Endothelial cell (in vitro differentiated cells): ENCODE measurements at regions not wholly inside any gene's neighbourhood (a gene's known extent, or its start where the extent isn't known, plus 50 kb on each side); places are given as distances from the start of the nearest gene placed in this dataset.
"Not testable (repeated sequence)": the region's sequence is repeated elsewhere in the genome, so short reads cannot be mapped to it uniquely, and the experiment has no call there.

Experiments
- DNase-seq: peaks from one replicate; pipeline ENCODE4 v3.0.0; 2021; ENCODE audit warnings: low spot score
- H3K27ac Mint-ChIP-seq: one replicate; pipeline ENCODE4 v1.8.0; 2021; ENCODE audit warnings: mixed read lengths, inconsistent platforms; ENCODE audit not compliant: unreplicated experiment
- H3K27me3 Mint-ChIP-seq: one replicate; pipeline ENCODE4 v1.8.0; 2021; ENCODE audit warnings: mild to moderate bottlenecking, moderate library complexity, mixed read lengths, inconsistent platforms; ENCODE audit not compliant: unreplicated experiment
- H3K36me3 Mint-ChIP-seq: one replicate; pipeline ENCODE4 v1.8.0; 2021; ENCODE audit warnings: mild to moderate bottlenecking, low read depth, mixed read lengths, inconsistent platforms; ENCODE audit not compliant: unreplicated experiment
- H3K4me1 Mint-ChIP-seq: one replicate; pipeline ENCODE4 v1.8.0; 2021; ENCODE audit warnings: mild to moderate bottlenecking, mixed read lengths, inconsistent platforms; ENCODE audit not compliant: unreplicated experiment
- H3K4me3 Mint-ChIP-seq: one replicate; pipeline ENCODE4 v1.8.0; 2021; ENCODE audit warnings: mild to moderate bottlenecking, mixed read lengths, inconsistent platforms; ENCODE audit not compliant: unreplicated experiment
- H3K9me3 Mint-ChIP-seq: one replicate; pipeline ENCODE4 v1.8.0; 2021; ENCODE audit warnings: mixed read lengths, inconsistent platforms; ENCODE audit not compliant: unreplicated experiment
- CTCF ChIP-seq: fragments of 200-600 bp; sonication (generic); IDR thresholded peaks from one replicate; pipeline ENCODE4 v1.5.0; 2021; ENCODE audit warnings: antibody characterized with exemption; ENCODE audit not compliant: unreplicated experiment

- H3K9me3 Mint-ChIP-seq, result no peaks in the 10 kb centered on the region
- H3K4me3 Mint-ChIP-seq, result no peak overlapping the region
- TF ChIP-seq CTCF, result no peak
Measured at GRCh38 chr6:113027780-113028179, 680.6 kb downstream of the RFPL4B start.

GRCh38 chr6:113029161-113029560 lies 682.0 kb downstream of the RFPL4B start:
- H3K27ac Mint-ChIP-seq, H3K4me3 Mint-ChIP-seq, H3K27me3 Mint-ChIP-seq, H3K36me3 Mint-ChIP-seq, DNase-seq, H3K4me1 Mint-ChIP-seq, H3K9me3 Mint-ChIP-seq: not testable (repeated sequence)

More at GRCh38 chr6:113027780-113028179, 680.6 kb downstream of the RFPL4B start:
- no peak overlapping the region for H3K27ac Mint-ChIP-seq
- peaks cover 2% of the 10 kb centered on the region for H3K27me3 Mint-ChIP-seq
- H3K36me3 Mint-ChIP-seq, result no peaks in the 10 kb centered on the region
- DNase-seq, result no peak
- no peaks in the 10 kb centered on the region for H3K4me1 Mint-ChIP-seq

- no peak for DNase-seq
- peaks cover 1% of the 10 kb centered on the region for H3K27me3 Mint-ChIP-seq
- no peaks in the 10 kb centered on the region for H3K9me3 Mint-ChIP-seq
- no peak overlapping the region for H3K27ac Mint-ChIP-seq
- H3K4me3 Mint-ChIP-seq, result no peak overlapping the region
- no peak for TF ChIP-seq CTCF
- H3K4me1 Mint-ChIP-seq, result peaks cover 9% of the 10 kb centered on the region
- no peaks in the 10 kb centered on the region for H3K36me3 Mint-ChIP-seq
Measured at GRCh38 chr6:113031591-113032238, 684.6 kb downstream of the RFPL4B start.

GRCh38 chr6:113039005-113039404 lies 691.9 kb downstream of the RFPL4B start:
- no peak for TF ChIP-seq CTCF

GRCh38 chr6:113047148-113047547 lies 700.0 kb downstream of the RFPL4B start:
- peaks cover 27% of the 10 kb centered on the region for H3K4me1 Mint-ChIP-seq
- H3K36me3 Mint-ChIP-seq, result no peaks in the 10 kb centered on the region
- DNase-seq, result no peak
- TF ChIP-seq CTCF, result no peak
- no peak overlapping the region for H3K27ac Mint-ChIP-seq
- peaks cover 4% of the 10 kb centered on the region for H3K27me3 Mint-ChIP-seq
- H3K4me3 Mint-ChIP-seq, result no peak overlapping the region
- no peaks in the 10 kb centered on the region for H3K9me3 Mint-ChIP-seq

More at GRCh38 chr6:113039005-113039404, 691.9 kb downstream of the RFPL4B start:
- H3K36me3 Mint-ChIP-seq, result no peaks in the 10 kb centered on the region
- H3K4me3 Mint-ChIP-seq, result no peak overlapping the region
- peaks cover 25% of the 10 kb centered on the region for H3K4me1 Mint-ChIP-seq
- DNase-seq, result no peak
- peaks cover 2% of the 10 kb centered on the region for H3K27me3 Mint-ChIP-seq
- H3K27ac Mint-ChIP-seq, result no peak overlapping the region
- H3K9me3 Mint-ChIP-seq, result no peaks in the 10 kb centered on the region
